HFFc6 (cell line): ENCODE measurements at regions not wholly inside any gene's neighbourhood (a gene's known extent, or its start where the extent isn't known, plus 50 kb on each side); places are given as distances from the start of the nearest gene placed in this dataset.
"Not testable (repeated sequence)": the region's sequence is repeated elsewhere in the genome, so short reads cannot be mapped to it uniquely, and the experiment has no call there.

Experiments
- DNase-seq: peaks from one replicate; pipeline ENCODE4 v3.0.0-alpha.2; 2018
- H3K27ac Mint-ChIP-seq: 2 replicates; pipeline ENCODE4 v1.8.0; 2020; ENCODE audit warnings: mild to moderate bottlenecking, mixed read lengths
- H3K27me3 Mint-ChIP-seq: 2 replicates; pipeline ENCODE4 v1.8.0; 2021; ENCODE audit warnings: mild to moderate bottlenecking, moderate library complexity, mixed read lengths; ENCODE audit not compliant: insufficient read depth
- H3K36me3 Mint-ChIP-seq: 2 replicates; pipeline ENCODE4 v1.8.0; 2021; ENCODE audit warnings: low read depth, mixed read lengths
- H3K4me1 Mint-ChIP-seq: 2 replicates; pipeline ENCODE4 v1.8.0; 2020; ENCODE audit warnings: low read depth, mixed read lengths
- H3K4me3 Mint-ChIP-seq: 2 replicates; pipeline ENCODE4 v1.8.0; 2020; ENCODE audit warnings: mild to moderate bottlenecking, moderate library complexity, mixed read lengths
- H3K9me3 Mint-ChIP-seq: 2 replicates; pipeline ENCODE4 v1.8.0; 2020; ENCODE audit warnings: mild to moderate bottlenecking, mixed read lengths
- CTCF ChIP-seq: fragments of 200-600 bp; sonication (generic); IDR thresholded peaks from 2 replicates; pipeline ENCODE4 v1.5.0; 2021; ENCODE audit warnings: antibody characterized with exemption, mild to moderate bottlenecking

- DNase-seq, H3K4me3 Mint-ChIP-seq, H3K27me3 Mint-ChIP-seq, H3K27ac Mint-ChIP-seq, H3K9me3 Mint-ChIP-seq, H3K36me3 Mint-ChIP-seq: not testable (repeated sequence)
- H3K4me1 Mint-ChIP-seq, result peaks cover 13% of the 10 kb centered on the region
Observed at GRCh38 chr12:64552510-64552909, 57.8 kb upstream of the RASSF3 start.

GRCh38 chr12:64553689-64554088 is 56.6 kb upstream of the RASSF3 start:
- not testable (repeated sequence) for H3K27me3 Mint-ChIP-seq, H3K36me3 Mint-ChIP-seq, DNase-seq, H3K27ac Mint-ChIP-seq, H3K4me3 Mint-ChIP-seq, H3K9me3 Mint-ChIP-seq
- H3K4me1 Mint-ChIP-seq, result peaks cover 13% of the 10 kb centered on the region

GRCh38 chr12:64556231-64556630 is 54.1 kb upstream of the RASSF3 start:
- peak; percentile 9; the same call in 1 of the 2 replicates for TF ChIP-seq CTCF
- Mint-ChIP-seq H3K36me3 (no peaks in the 10 kb centered on the region), H3K27me3 (peaks cover 4% of the 10 kb centered on the region), H3K4me1 (peaks cover 24% of the 10 kb centered on the region), H3K9me3 (no peaks in the 10 kb centered on the region), H3K4me3 (no peak overlapping the region), H3K27ac (no peak overlapping the region)
- no peak for DNase-seq

- Mint-ChIP-seq H3K27ac (no peak overlapping the region), H3K9me3 (no peaks in the 10 kb centered on the region), H3K4me3 (no peak overlapping the region), H3K4me1 (peaks cover 30% of the 10 kb centered on the region), H3K27me3 (peaks cover 5% of the 10 kb centered on the region), H3K36me3 (no peaks in the 10 kb centered on the region)
- TF ChIP-seq CTCF, result no peak
- no peak for DNase-seq
Observed at GRCh38 chr12:64558754-64559153, 51.5 kb upstream of the RASSF3 start.

GRCh38 chr12:64560396-64561301 is 49.6 kb upstream of the RASSF3 start:
- Mint-ChIP-seq H3K36me3 (no peaks in the 10 kb centered on the region), H3K4me3 (peak overlapping the region; percentile 46), H3K27me3 (peaks cover 7% of the 10 kb centered on the region; the same call in 1 of the 2 replicates), H3K9me3 (no peaks in the 10 kb centered on the region), H3K27ac (peak overlapping the region; percentile 69), H3K4me1 (peaks cover 30% of the 10 kb centered on the region)
- peak; percentile 96 for DNase-seq
- TF ChIP-seq CTCF, result no peak
